PC-3 (cell line): ENCODE measurements at regions not wholly inside any gene's neighbourhood (a gene's known extent, or its start where the extent isn't known, plus 50 kb on each side); places are given as distances from the start of the nearest gene placed in this dataset.

ENCODE experiments used
- EZH2phosphoT487 ChIP-seq: fragments of 300-600 bp; sonication (generic); IDR thresholded peaks from 2 replicates; pipeline ENCODE4 v1.6.1; 2018; ENCODE audit warnings: mild to moderate bottlenecking, antibody characterized with exemption, low read length, borderline replicate concordance
- TF ChIP-seq, protein P1 (sequence below): fragments of 300-600 bp; sonication (generic); conservative IDR thresholded peaks from 2 replicates; pipeline ENCODE4 v1.5.1; 2017; ENCODE audit warnings: antibody characterized with exemption, low read depth, mild to moderate bottlenecking, low read length

- TF ChIP-seq, protein P1, sequence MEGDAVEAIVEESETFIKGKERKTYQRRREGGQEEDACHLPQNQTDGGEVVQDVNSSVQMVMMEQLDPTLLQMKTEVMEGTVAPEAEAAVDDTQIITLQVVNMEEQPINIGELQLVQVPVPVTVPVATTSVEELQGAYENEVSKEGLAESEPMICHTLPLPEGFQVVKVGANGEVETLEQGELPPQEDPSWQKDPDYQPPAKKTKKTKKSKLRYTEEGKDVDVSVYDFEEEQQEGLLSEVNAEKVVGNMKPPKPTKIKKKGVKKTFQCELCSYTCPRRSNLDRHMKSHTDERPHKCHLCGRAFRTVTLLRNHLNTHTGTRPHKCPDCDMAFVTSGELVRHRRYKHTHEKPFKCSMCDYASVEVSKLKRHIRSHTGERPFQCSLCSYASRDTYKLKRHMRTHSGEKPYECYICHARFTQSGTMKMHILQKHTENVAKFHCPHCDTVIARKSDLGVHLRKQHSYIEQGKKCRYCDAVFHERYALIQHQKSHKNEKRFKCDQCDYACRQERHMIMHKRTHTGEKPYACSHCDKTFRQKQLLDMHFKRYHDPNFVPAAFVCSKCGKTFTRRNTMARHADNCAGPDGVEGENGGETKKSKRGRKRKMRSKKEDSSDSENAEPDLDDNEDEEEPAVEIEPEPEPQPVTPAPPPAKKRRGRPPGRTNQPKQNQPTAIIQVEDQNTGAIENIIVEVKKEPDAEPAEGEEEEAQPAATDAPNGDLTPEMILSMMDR: no peak
- TF ChIP-seq EZH2phosphoT487: no peak
Measured at GRCh38 chr4:169333265-169333664, 62.5 kb upstream of the SH3RF1 start.
